ENCODE measurements at regions not wholly inside any gene's neighbourhood (a gene's known extent, or its start where the extent isn't known, plus 50 kb on each side); places are given as distances from the start of the nearest gene placed in this dataset.

DNA sequence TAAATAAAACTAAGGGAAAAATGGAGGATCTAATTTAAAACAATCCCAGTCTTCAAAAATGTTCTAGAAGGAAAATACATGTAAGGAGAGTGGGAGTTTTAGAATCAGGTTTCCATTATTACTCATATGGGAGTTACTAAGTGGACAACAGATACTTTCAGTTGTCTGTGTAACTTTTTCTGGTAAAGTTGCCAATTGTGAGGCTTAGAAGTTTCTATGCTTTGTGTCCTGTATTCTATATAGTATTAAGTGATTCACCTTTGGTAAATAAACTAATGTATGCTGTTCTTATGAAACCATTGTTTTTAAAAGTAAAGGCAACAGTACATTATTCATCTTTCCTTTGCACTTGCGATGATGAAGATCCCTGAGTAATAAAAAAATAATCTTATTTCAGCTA, 274.9 kb downstream of the NR4A2 start:
- TF ChIP-seq PBX3 (IDR thresholded peaks at IDR 0.05), result no peak
- TF ChIP-seq, protein P1, sequence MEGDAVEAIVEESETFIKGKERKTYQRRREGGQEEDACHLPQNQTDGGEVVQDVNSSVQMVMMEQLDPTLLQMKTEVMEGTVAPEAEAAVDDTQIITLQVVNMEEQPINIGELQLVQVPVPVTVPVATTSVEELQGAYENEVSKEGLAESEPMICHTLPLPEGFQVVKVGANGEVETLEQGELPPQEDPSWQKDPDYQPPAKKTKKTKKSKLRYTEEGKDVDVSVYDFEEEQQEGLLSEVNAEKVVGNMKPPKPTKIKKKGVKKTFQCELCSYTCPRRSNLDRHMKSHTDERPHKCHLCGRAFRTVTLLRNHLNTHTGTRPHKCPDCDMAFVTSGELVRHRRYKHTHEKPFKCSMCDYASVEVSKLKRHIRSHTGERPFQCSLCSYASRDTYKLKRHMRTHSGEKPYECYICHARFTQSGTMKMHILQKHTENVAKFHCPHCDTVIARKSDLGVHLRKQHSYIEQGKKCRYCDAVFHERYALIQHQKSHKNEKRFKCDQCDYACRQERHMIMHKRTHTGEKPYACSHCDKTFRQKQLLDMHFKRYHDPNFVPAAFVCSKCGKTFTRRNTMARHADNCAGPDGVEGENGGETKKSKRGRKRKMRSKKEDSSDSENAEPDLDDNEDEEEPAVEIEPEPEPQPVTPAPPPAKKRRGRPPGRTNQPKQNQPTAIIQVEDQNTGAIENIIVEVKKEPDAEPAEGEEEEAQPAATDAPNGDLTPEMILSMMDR (IDR thresholded peaks at IDR 0.05), result no peak
- TF ChIP-seq REST (IDR thresholded peaks at IDR 0.05), result no peak
- TF ChIP-seq HDAC2 (IDR thresholded peaks at IDR 0.05), result no peak
- no peak for TF ChIP-seq MAFK (IDR thresholded peaks at IDR 0.05; ENCODE audit: partially characterized antibody)
- no peak for TF ChIP-seq EP300 (IDR thresholded peaks at IDR 0.05)
- no peak for TF ChIP-seq USF2 (IDR thresholded peaks at IDR 0.05)
- no peak for TF ChIP-seq MAX (IDR thresholded peaks at IDR 0.05)
- TF ChIP-seq RFX5 (IDR thresholded peaks at IDR 0.05), result no peak

Data from A549 (cell line).